Gastroesophageal sphincter (tissue), 4 donors: ENCODE measurements at regions not wholly inside any gene's neighbourhood (a gene's known extent, or its start where the extent isn't known, plus 50 kb on each side); places are given as distances from the start of the nearest gene placed in this dataset.

Experiments used
- ATAC-seq: fragments of 150-250 bp; one replicate; pipeline ENCODE4 v1.9.1; 2016; ENCODE audit warnings: mild to moderate bottlenecking, moderate library complexity
- H3K27ac ChIP-seq, 4 donors: fragments of 200-600 bp; sonication (generic) in 3 of 4; 1 replicate in 3 of 4; 2 replicates in 1 of 4; pipeline ENCODE4 v1.5.1; 2016 to 2019
- H3K27me3 ChIP-seq: fragments of 200-600 bp; sonication (generic); one replicate; pipeline ENCODE4 v1.5.1; 2019
- H3K36me3 ChIP-seq, 2 donors: fragments of 200-600 bp; sonication (generic); one replicate each; pipeline ENCODE4 v1.5.1; 2019; ENCODE audit warnings: control low read depth in 1 of 2
- H3K4me1 ChIP-seq, 3 donors: fragments of 200-600 bp; sonication (generic); 1 replicate in 2 of 3; 2 replicates in 1 of 3; pipeline ENCODE4 v1.5.1; 2016 to 2019; ENCODE audit warnings: control low read depth in 2 of 3
- H3K4me3 ChIP-seq, 2 donors: fragments of 200-600 bp; sonication (generic); one replicate each; pipeline ENCODE4 v1.5.1; 2019; ENCODE audit warnings: mild to moderate bottlenecking in 1 of 2, moderate library complexity in 1 of 2
- H3K9me3 ChIP-seq, 3 donors: fragments of 200-600 bp; sonication (generic); one replicate each; pipeline ENCODE4 v1.5.1; 2017 to 2019; ENCODE audit warnings: control low read depth in 2 of 3
- CTCF ChIP-seq, 4 experiments: fragments of 200-600 bp in 2 of 4; fragments of 450-650 bp in 2 of 4; sonication (generic) in 1 of 4; IDR thresholded peaks; one replicate each; pipeline ENCODE4 v1.5.1; 2017 to 2019; ENCODE audit warnings: antibody characterized with exemption in 4 of 4, mild to moderate bottlenecking in 2 of 4, moderate library complexity in 2 of 4
- EP300 ChIP-seq: sonication (generic); formaldehyde crosslinking; IDR thresholded peaks from one replicate; pipeline ENCODE4 v1.6.1; 2017; ENCODE audit warnings: antibody characterized with exemption, mild to moderate bottlenecking
- POLR2A ChIP-seq, 2 donors: fragments of 450-650 bp; IDR thresholded peaks; one replicate each; pipeline ENCODE4 v1.6.1; 2017; ENCODE audit warnings: antibody characterized with exemption in 2 of 2, mild to moderate bottlenecking in 2 of 2, moderate library complexity in 1 of 2
- POLR2AphosphoS5 ChIP-seq: sonication (generic); formaldehyde crosslinking; IDR thresholded peaks from one replicate; pipeline ENCODE4 v1.6.1; 2017; ENCODE audit warnings: antibody characterized with exemption
- WGBS, 2 donors: methylation state at CpG; one replicate each; pipeline ENCODE4 v1.1.5; 2018; ENCODE audit warnings: low coverage in 1 of 2; 5-methylcytosine and 5-hydroxymethylcytosine counted together

GRCh38 chr4:10354746-10355145 is 102.5 kb downstream of the ZNF518B start:
- H3K36me3 ChIP-seq = no peaks in the 10 kb centered on the region
- no peaks in the 10 kb centered on the region for H3K27me3 ChIP-seq
- H3K4me3 ChIP-seq = no peak overlapping the region
- no peaks in the 10 kb centered on the region for H3K4me1 ChIP-seq
- H3K27ac ChIP-seq = no peak overlapping the region
- H3K9me3 ChIP-seq = peaks cover 0 to 7% (median 0%) of the 10 kb centered on the region in 3 donors
- no peak for TF ChIP-seq CTCF (IDR thresholded peaks at IDR 0.05)
- TF ChIP-seq POLR2A (IDR thresholded peaks at IDR 0.05) = no peak
- no peak for TF ChIP-seq EP300
- TF ChIP-seq POLR2AphosphoS5 = no peak
- ATAC-seq = no peak

GRCh38 chr4:10354225-10354624 is 103.0 kb downstream of the ZNF518B start:
- no peaks in the 10 kb centered on the region for H3K4me1 ChIP-seq
- TF ChIP-seq POLR2AphosphoS5 = no peak
- TF ChIP-seq EP300 = no peak
- TF ChIP-seq POLR2A (IDR thresholded peaks at IDR 0.05) = no peak
- no peak for TF ChIP-seq CTCF (IDR thresholded peaks at IDR 0.05)
- peaks cover 0 to 7% (median 0%) of the 10 kb centered on the region in 3 donors for H3K9me3 ChIP-seq
- ATAC-seq = peak; percentile 25
- no peak overlapping the region for H3K4me3 ChIP-seq
- no peaks in the 10 kb centered on the region for H3K27me3 ChIP-seq
- no peaks in the 10 kb centered on the region for H3K36me3 ChIP-seq
- no peak overlapping the region for H3K27ac ChIP-seq
- 71 to 92% methylated on average over 1 to 2 of the region's 2 CpGs for WGBS, 2 donors

- ATAC-seq = no peak
- Histone ChIP-seq H3K4me3 (no peak overlapping the region), H3K9me3 (peaks cover 0 to 7% (median 0%) of the 10 kb centered on the region in 3 donors), H3K36me3 (no peaks in the 10 kb centered on the region), H3K4me1 (no peaks in the 10 kb centered on the region), H3K27me3 (no peaks in the 10 kb centered on the region), H3K27ac (no peak overlapping the region)
- TF ChIP-seq EP300 = no peak
- TF ChIP-seq CTCF (IDR thresholded peaks at IDR 0.05) = no peak
- TF ChIP-seq POLR2AphosphoS5 = no peak
- TF ChIP-seq POLR2A (IDR thresholded peaks at IDR 0.05) = no peak
Observed at GRCh38 chr4:10353110-10353509, 104.1 kb downstream of the ZNF518B start.

GRCh38 chr4:10348241-10348640 is 109.0 kb downstream of the ZNF518B start:
- Histone ChIP-seq H3K27me3 (no peaks in the 10 kb centered on the region), H3K36me3 (no peaks in the 10 kb centered on the region), H3K4me1 (no peaks in the 10 kb centered on the region), H3K27ac (no peak overlapping the region), H3K9me3 (peaks cover 0 to 6% (median 0%) of the 10 kb centered on the region in 3 donors), H3K4me3 (no peak overlapping the region)
- ATAC-seq = no peak
- TF ChIP-seq CTCF (IDR thresholded peaks at IDR 0.05) (no peak), EP300 (no peak), POLR2A (IDR thresholded peaks at IDR 0.05) (no peak), POLR2AphosphoS5 (no peak)

GRCh38 chr4:10347815-10348214 is 109.4 kb downstream of the ZNF518B start:
- Histone ChIP-seq H3K9me3 (peaks cover 0 to 1% (median 0%) of the 10 kb centered on the region in 3 donors), H3K36me3 (no peaks in the 10 kb centered on the region), H3K27ac (no peak overlapping the region), H3K27me3 (no peaks in the 10 kb centered on the region), H3K4me1 (no peaks in the 10 kb centered on the region), H3K4me3 (no peak overlapping the region)
- no peak for TF ChIP-seq EP300
- ATAC-seq = no peak
- WGBS, 2 donors = 40 to 50% methylated on average over 1 of the region's 1 CpG

GRCh38 chr4:10347281-10347795 is 109.9 kb downstream of the ZNF518B start:
- 72 to 80% methylated on average over 4 to 5 of the region's 5 CpGs for WGBS, 2 donors
- ATAC-seq = no peak
- H3K9me3 ChIP-seq = no peaks in the 10 kb centered on the region
- H3K36me3 ChIP-seq = no peaks in the 10 kb centered on the region
- H3K4me3 ChIP-seq = no peak overlapping the region
- H3K27ac ChIP-seq = no peak overlapping the region
- TF ChIP-seq POLR2AphosphoS5 (no peak), EP300 (no peak)
- H3K4me1 ChIP-seq = no peaks in the 10 kb centered on the region
- H3K27me3 ChIP-seq = no peaks in the 10 kb centered on the region
